Suprapubic skin (tissue), 4 donors: ENCODE measurements at regions not wholly inside any gene's neighbourhood (a gene's known extent, or its start where the extent isn't known, plus 50 kb on each side); places are given as distances from the start of the nearest gene placed in this dataset.

Experiments
- DNase-seq, 2 donors: peaks; one replicate each; pipeline ENCODE4 v3.0.0-alpha.2; 2019; ENCODE audit warnings: low spot score in 2 of 2
- H3K27ac ChIP-seq: fragments of 200-600 bp; sonication (generic); one replicate; pipeline ENCODE4 v1.5.1; 2019
- H3K27me3 ChIP-seq: fragments of 200-600 bp; sonication (generic); one replicate; pipeline ENCODE4 v1.5.1; 2019
- H3K36me3 ChIP-seq: fragments of 200-600 bp; sonication (generic); one replicate; pipeline ENCODE4 v1.5.1; 2019
- H3K4me1 ChIP-seq: fragments of 200-600 bp; sonication (generic); one replicate; pipeline ENCODE4 v1.5.1; 2019
- H3K4me3 ChIP-seq: fragments of 200-600 bp; sonication (generic); one replicate; pipeline ENCODE4 v1.5.1; 2019; ENCODE audit warnings: mild to moderate bottlenecking
- H3K9me3 ChIP-seq: fragments of 200-600 bp; sonication (generic); one replicate; pipeline ENCODE4 v1.5.1; 2019
- CTCF ChIP-seq, 2 donors: fragments of 200-600 bp in 1 of 2; fragments of 450-650 bp in 1 of 2; sonication (generic) in 1 of 2; IDR thresholded peaks; one replicate each; pipeline ENCODE4 v1.5.1; 2016 to 2019; ENCODE audit warnings: antibody characterized with exemption in 2 of 2, mild to moderate bottlenecking in 1 of 2, moderate library complexity in 1 of 2
- EP300 ChIP-seq: sonication (generic); formaldehyde crosslinking; IDR thresholded peaks from one replicate; pipeline ENCODE4 v1.6.1; 2017; ENCODE audit warnings: antibody characterized with exemption
- POLR2A ChIP-seq, 2 donors: fragments of 450-650 bp; IDR thresholded peaks; one replicate each; pipeline ENCODE4 v1.6.1; 2017; ENCODE audit warnings: antibody characterized with exemption in 2 of 2, mild to moderate bottlenecking in 2 of 2, moderate library complexity in 2 of 2
- POLR2AphosphoS5 ChIP-seq, 3 donors: sonication (generic); formaldehyde crosslinking; IDR thresholded peaks; one replicate each; pipeline ENCODE4 v1.6.1; 2017; ENCODE audit warnings: antibody characterized with exemption in 3 of 3
- WGBS: methylation state at CpG from one replicate; pipeline ENCODE4 v1.1.5; 2018; 5-methylcytosine and 5-hydroxymethylcytosine counted together

DNA sequence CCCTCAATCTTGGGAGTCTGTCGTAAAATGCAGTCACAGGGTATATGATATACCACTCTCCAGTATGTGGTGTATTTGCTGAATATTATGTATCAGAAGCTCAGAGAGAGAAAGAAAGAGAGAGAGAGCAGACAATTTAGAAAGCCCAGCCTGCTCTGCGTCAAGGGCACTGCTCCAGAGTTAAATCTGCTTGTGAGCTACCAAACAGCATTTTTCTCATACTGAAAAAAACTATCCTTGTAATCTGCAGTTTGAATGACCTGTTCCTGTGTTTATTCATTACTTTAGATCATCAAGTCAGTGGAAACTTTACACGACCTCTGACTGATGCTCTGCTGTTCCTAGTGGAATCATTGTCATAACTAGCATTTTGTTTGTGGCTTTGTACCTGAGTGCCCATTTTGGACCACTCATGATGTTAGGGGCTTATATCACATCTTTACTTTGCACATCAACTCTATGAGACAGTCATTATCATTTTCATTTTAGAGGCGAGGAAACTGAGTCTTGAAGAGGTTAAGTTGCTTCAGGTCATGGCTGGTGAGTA is 89.2 kb upstream of the PELI1 start:
- 74% methylated on average over 4 of the region's 4 CpGs for WGBS
- TF ChIP-seq CTCF (IDR thresholded peaks at IDR 0.05) (no peak), POLR2A (IDR thresholded peaks at IDR 0.05) (no peak)

GRCh38 chr2:64234150-64234549 is 89.9 kb upstream of the PELI1 start:
- no peaks in the 10 kb centered on the region for H3K27me3 ChIP-seq
- H3K36me3 ChIP-seq: no peaks in the 10 kb centered on the region
- no peak overlapping the region for H3K27ac ChIP-seq
- no peak overlapping the region for H3K4me3 ChIP-seq
- DNase-seq: no peak
- WGBS: 55% methylated on average over 5 of the region's 5 CpGs
- no peak for TF ChIP-seq EP300
- no peak for TF ChIP-seq POLR2AphosphoS5 (IDR thresholded peaks at IDR 0.05)
- TF ChIP-seq POLR2A (IDR thresholded peaks at IDR 0.05): no peak
- no peak for TF ChIP-seq CTCF (IDR thresholded peaks at IDR 0.05)
- peaks cover 15% of the 10 kb centered on the region for H3K4me1 ChIP-seq
- no peaks in the 10 kb centered on the region for H3K9me3 ChIP-seq

More for the DNA sequence above, 89.2 kb upstream of the PELI1 start:
- H3K4me1 ChIP-seq: peaks cover 22% of the 10 kb centered on the region
- H3K36me3 ChIP-seq: no peaks in the 10 kb centered on the region
- H3K4me3 ChIP-seq: no peak overlapping the region
- no peaks in the 10 kb centered on the region for H3K9me3 ChIP-seq
- no peak overlapping the region for H3K27ac ChIP-seq
- DNase-seq: no peak
- H3K27me3 ChIP-seq: no peaks in the 10 kb centered on the region

- Histone ChIP-seq H3K27me3 (no peaks in the 10 kb centered on the region), H3K27ac (no peak overlapping the region), H3K36me3 (no peaks in the 10 kb centered on the region), H3K4me3 (no peak overlapping the region), H3K9me3 (no peaks in the 10 kb centered on the region), H3K4me1 (peaks cover 14% of the 10 kb centered on the region)
- WGBS: 71% methylated on average over 3 of the region's 3 CpGs
- no peak for DNase-seq
- TF ChIP-seq EP300: no peak
- TF ChIP-seq POLR2A (IDR thresholded peaks at IDR 0.05): no peak
- TF ChIP-seq CTCF (IDR thresholded peaks at IDR 0.05): no peak
- no peak for TF ChIP-seq POLR2AphosphoS5 (IDR thresholded peaks at IDR 0.05)
Measured at GRCh38 chr2:64234785-64235184, 90.6 kb upstream of the PELI1 start.

GRCh38 chr2:64237266-64237665 is 93.0 kb upstream of the PELI1 start:
- no peaks in the 10 kb centered on the region for H3K36me3 ChIP-seq
- no peak overlapping the region for H3K4me3 ChIP-seq
- peaks cover 14% of the 10 kb centered on the region for H3K4me1 ChIP-seq
- WGBS: 85% methylated on average over 2 of the region's 2 CpGs
- no peaks in the 10 kb centered on the region for H3K9me3 ChIP-seq
- no peaks in the 10 kb centered on the region for H3K27me3 ChIP-seq
- H3K27ac ChIP-seq: no peak overlapping the region
- DNase-seq: no peak
- TF ChIP-seq EP300: no peak
- no peak for TF ChIP-seq CTCF (IDR thresholded peaks at IDR 0.05)
- no peak for TF ChIP-seq POLR2AphosphoS5 (IDR thresholded peaks at IDR 0.05)
- TF ChIP-seq POLR2A (IDR thresholded peaks at IDR 0.05): no peak

GRCh38 chr2:64238799-64239198 is 94.6 kb upstream of the PELI1 start:
- no peaks in the 10 kb centered on the region for H3K27me3 ChIP-seq
- peaks cover 16% of the 10 kb centered on the region for H3K4me1 ChIP-seq
- H3K36me3 ChIP-seq: no peaks in the 10 kb centered on the region
- TF ChIP-seq POLR2AphosphoS5 (IDR thresholded peaks at IDR 0.05) (no peak), EP300 (no peak), POLR2A (IDR thresholded peaks at IDR 0.05) (no peak), CTCF (IDR thresholded peaks at IDR 0.05) (no peak)
- DNase-seq: no peak
- 72% methylated on average over 4 of the region's 4 CpGs for WGBS
- H3K4me3 ChIP-seq: no peak overlapping the region
- no peaks in the 10 kb centered on the region for H3K9me3 ChIP-seq
- no peak overlapping the region for H3K27ac ChIP-seq
